ENCODE measurements at regions not wholly inside any gene's neighbourhood (a gene's known extent, or its start where the extent isn't known, plus 50 kb on each side); places are given as distances from the start of the nearest gene placed in this dataset.

DNA sequence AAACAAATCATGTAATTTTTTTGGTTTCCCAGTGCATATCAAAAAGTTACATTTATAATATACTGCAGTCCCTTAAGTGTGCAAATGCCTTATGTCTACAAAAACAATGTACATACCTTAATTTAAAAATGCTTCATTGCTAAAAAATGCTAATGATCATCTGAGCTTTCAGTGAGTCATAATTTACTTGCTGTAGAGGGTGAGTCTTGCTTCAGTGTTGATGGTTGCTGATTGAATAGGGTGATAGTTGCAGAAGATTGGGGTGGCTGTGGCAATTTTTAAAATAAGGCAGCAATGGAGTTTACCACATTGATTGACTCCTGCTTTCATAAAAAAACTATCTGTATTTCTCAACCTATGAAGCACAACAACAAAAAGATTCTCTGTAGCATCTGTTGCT is 613.9 kb downstream of the TBC1D4 start:
- Histone ChIP-seq H3K27ac (ENCODE audit: low read length) (no peak overlapping the region), H3K4me3 (ENCODE audit: low read length) (no peak overlapping the region), H3F3A (ENCODE audit: insufficient read depth, low read length) (no peaks in the 10 kb centered on the region), H3K9ac (ENCODE audit: low read length) (no peak overlapping the region), H4K20me1 (ENCODE audit: insufficient read depth, low read length) (no peaks in the 10 kb centered on the region), H2AFZ (ENCODE audit: low read length) (no peak overlapping the region), H3K27me3 (replicated peaks; ENCODE audit: insufficient read depth, low read length) (no peaks in the 10 kb centered on the region), H3K36me3 (replicated peaks; ENCODE audit: insufficient read depth, low read length) (no peaks in the 10 kb centered on the region), H3K9me3 (replicated peaks; ENCODE audit: insufficient read depth, low read length) (no peaks in the 10 kb centered on the region), H3K4me2 (ENCODE audit: low read depth, low read length) (no peak overlapping the region), H3K79me2 (ENCODE audit: low read length) (no peaks in the 10 kb centered on the region), H3K4me1 (ENCODE audit: low read length) (no peaks in the 10 kb centered on the region), H3K9me2 (replicated peaks; ENCODE audit: insufficient read depth, low read length) (no peaks in the 10 kb centered on the region)
- DNase-seq = no peak
- TF ChIP-seq EZH2phosphoT487 (IDR thresholded peaks at IDR 0.05; ENCODE audit: low read length) (no peak), EZH2 (optimal IDR thresholded peaks at IDR 0.05; ENCODE audit: low read depth, low read length) (no peak)
- TF ChIP-seq, protein P1, sequence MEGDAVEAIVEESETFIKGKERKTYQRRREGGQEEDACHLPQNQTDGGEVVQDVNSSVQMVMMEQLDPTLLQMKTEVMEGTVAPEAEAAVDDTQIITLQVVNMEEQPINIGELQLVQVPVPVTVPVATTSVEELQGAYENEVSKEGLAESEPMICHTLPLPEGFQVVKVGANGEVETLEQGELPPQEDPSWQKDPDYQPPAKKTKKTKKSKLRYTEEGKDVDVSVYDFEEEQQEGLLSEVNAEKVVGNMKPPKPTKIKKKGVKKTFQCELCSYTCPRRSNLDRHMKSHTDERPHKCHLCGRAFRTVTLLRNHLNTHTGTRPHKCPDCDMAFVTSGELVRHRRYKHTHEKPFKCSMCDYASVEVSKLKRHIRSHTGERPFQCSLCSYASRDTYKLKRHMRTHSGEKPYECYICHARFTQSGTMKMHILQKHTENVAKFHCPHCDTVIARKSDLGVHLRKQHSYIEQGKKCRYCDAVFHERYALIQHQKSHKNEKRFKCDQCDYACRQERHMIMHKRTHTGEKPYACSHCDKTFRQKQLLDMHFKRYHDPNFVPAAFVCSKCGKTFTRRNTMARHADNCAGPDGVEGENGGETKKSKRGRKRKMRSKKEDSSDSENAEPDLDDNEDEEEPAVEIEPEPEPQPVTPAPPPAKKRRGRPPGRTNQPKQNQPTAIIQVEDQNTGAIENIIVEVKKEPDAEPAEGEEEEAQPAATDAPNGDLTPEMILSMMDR (IDR thresholded peaks at IDR 0.05; ENCODE audit: low read length) = no peak

DNA sequence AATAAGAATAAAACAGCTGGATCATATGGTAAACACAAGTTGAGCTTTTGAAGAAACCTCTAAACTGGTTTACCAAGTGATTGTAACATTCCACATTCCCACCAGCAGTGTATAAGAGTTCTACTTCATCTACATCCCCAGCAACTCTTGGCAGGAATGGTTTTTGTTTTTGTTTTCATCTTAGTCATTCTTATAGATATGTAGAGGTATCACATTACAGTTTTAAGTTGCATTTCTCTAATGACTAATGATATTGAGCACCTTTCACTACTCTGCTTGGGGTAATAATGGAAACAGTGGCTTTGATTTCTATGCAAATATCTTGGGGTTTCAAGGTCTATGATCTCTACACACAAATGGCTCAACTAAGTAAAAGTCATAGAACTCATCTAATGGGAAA is 614.5 kb downstream of the TBC1D4 start:
- no peak overlapping the region for H2AFZ ChIP-seq (ENCODE audit: low read length)
- no peaks in the 10 kb centered on the region for H3K79me2 ChIP-seq (ENCODE audit: low read length)
- no peak overlapping the region for H3K27ac ChIP-seq (ENCODE audit: low read length)
- H3K4me1 ChIP-seq (ENCODE audit: low read length) = no peaks in the 10 kb centered on the region
- no peak overlapping the region for H3K9ac ChIP-seq (ENCODE audit: low read length)
- no peak overlapping the region for H3K4me3 ChIP-seq (ENCODE audit: low read length)
- H3K27me3 ChIP-seq (replicated peaks; ENCODE audit: insufficient read depth, low read length) = no peaks in the 10 kb centered on the region
- no peaks in the 10 kb centered on the region for H4K20me1 ChIP-seq (ENCODE audit: insufficient read depth, low read length)
- H3K4me2 ChIP-seq (ENCODE audit: low read depth, low read length) = no peak overlapping the region
- no peaks in the 10 kb centered on the region for H3F3A ChIP-seq (ENCODE audit: insufficient read depth, low read length)
- DNase-seq = no peak
- no peaks in the 10 kb centered on the region for H3K9me3 ChIP-seq (replicated peaks; ENCODE audit: insufficient read depth, low read length)
- no peaks in the 10 kb centered on the region for H3K9me2 ChIP-seq (replicated peaks; ENCODE audit: insufficient read depth, low read length)
- no peaks in the 10 kb centered on the region for H3K36me3 ChIP-seq (replicated peaks; ENCODE audit: insufficient read depth, low read length)
- TF ChIP-seq, protein P1 (IDR thresholded peaks at IDR 0.05; ENCODE audit: low read length) = no peak
- TF ChIP-seq EZH2phosphoT487 (IDR thresholded peaks at IDR 0.05; ENCODE audit: low read length) (no peak), EZH2 (optimal IDR thresholded peaks at IDR 0.05; ENCODE audit: low read depth, low read length) (no peak)

DNA sequence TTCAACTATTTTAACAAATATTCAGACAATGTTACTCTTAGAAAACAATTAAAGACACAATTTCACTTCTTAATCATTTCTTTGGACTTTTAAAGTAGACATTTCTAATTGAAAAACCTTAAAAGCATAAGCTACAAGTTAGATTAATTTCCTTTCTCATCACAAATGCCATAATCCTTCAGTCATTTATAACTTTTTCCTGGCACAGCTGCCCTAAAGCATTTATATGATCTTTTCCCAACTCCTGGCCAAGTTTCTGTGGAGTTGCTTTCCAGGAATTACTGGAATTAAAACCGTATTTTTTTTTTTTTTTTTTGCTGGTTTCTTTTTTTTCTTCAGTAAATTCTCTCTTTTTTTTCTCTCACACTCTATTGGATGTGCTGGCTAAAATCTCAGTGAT is 615.9 kb downstream of the TBC1D4 start:
- Histone ChIP-seq H3K27ac (ENCODE audit: low read length) (no peak overlapping the region), H3K27me3 (replicated peaks; ENCODE audit: insufficient read depth, low read length) (no peaks in the 10 kb centered on the region), H3K9me2 (replicated peaks; ENCODE audit: insufficient read depth, low read length) (no peaks in the 10 kb centered on the region), H4K20me1 (ENCODE audit: insufficient read depth, low read length) (no peaks in the 10 kb centered on the region), H3K4me2 (ENCODE audit: low read depth, low read length) (no peak overlapping the region), H2AFZ (ENCODE audit: low read length) (no peak overlapping the region), H3K4me3 (ENCODE audit: low read length) (no peak overlapping the region), H3K4me1 (ENCODE audit: low read length) (no peaks in the 10 kb centered on the region), H3K9me3 (replicated peaks; ENCODE audit: insufficient read depth, low read length) (no peaks in the 10 kb centered on the region), H3K9ac (ENCODE audit: low read length) (no peak overlapping the region), H3K79me2 (ENCODE audit: low read length) (no peaks in the 10 kb centered on the region), H3K36me3 (replicated peaks; ENCODE audit: insufficient read depth, low read length) (no peaks in the 10 kb centered on the region), H3F3A (ENCODE audit: insufficient read depth, low read length) (no peaks in the 10 kb centered on the region)
- DNase-seq = no peak
- no peak for TF ChIP-seq EZH2 (optimal IDR thresholded peaks at IDR 0.05; ENCODE audit: low read depth, low read length)
- TF ChIP-seq, protein P1 (IDR thresholded peaks at IDR 0.05; ENCODE audit: low read length) = no peak
- no peak for TF ChIP-seq EZH2phosphoT487 (IDR thresholded peaks at IDR 0.05; ENCODE audit: low read length)
